ENCODE measurements at regions not wholly inside any gene's neighbourhood (a gene's known extent, or its start where the extent isn't known, plus 50 kb on each side); places are given as distances from the start of the nearest gene placed in this dataset.

DNA sequence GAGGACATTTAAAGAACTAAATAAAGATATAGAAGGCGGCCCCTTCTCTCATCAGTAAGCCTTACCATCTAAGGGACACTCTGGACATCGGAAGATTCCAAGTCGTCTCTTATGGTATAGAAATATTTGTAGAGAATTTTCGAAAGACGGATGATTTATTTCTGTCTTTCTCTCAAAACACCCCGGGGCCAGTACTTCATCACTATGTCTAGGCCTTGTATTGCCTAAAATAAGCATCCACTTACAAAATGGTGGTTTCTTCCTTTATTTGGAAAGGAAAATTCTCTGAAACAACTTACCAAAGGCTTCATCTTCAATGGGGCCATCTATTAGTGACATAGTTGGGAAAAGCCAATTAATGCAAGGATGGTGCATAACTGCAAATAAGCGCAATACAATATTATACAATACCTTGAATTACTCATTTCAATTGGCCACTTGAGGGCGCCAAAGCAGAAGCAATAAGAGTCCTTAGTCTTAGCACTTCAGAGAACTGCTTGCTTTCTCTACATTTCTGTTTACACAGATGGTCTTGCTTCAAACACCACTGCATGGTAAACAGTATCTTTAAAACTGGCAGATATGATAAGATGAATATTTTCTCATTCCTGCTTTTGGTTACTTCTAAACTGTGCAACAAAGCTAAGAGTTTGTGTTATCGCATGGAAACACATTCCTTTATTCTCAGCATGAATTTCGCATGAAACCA is 113.2 kb downstream of the VIP start:
- in situ Hi-C loops (cut with MboI; ENCODE audit: low sequenced_read_pairs): loop anchor here (10.0 kb wide), 1 partner anchor 91 kb away; no protein-coding TSS in a partner anchor
- H3K4me3 ChIP-seq: no peak overlapping the region
- H3K4me1 ChIP-seq: no peaks in the 10 kb centered on the region
- 0 out of 2 replicates have a peak, but pooled peaks cover 2% of the 10 kb centered on the region for H3K27me3 ChIP-seq (ENCODE audit: low read depth)
- DNase-seq (ENCODE audit: low spot score in 2 of 2): peak; percentile 52 to 81
- H3K9me3 ChIP-seq: no peaks in the 10 kb centered on the region
- no peaks in the 10 kb centered on the region for H3K36me3 ChIP-seq (replicated peaks)

DNA sequence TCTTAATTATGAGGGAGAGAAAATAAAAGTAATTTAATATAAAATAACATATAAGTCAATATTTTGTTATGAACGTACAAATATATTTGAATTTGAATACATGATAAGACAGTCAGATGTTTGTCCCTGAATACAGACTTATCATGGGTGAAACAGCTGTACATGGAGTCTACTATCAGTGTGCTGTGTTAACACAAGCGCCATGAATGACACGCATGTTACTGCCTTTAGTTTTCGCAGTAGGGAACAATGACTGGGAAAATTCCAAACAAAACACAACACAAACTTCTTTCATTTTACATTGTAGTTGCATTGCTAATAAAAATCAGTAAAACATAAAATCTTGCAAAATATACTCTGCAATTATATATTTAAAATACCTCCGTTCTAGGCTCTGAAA is 108.6 kb downstream of the FBXO5 start:
- no peak for DNase-seq (ENCODE audit: low spot score in 2 of 2)
- no peaks in the 10 kb centered on the region for H3K9me3 ChIP-seq
- H3K4me3 ChIP-seq: no peak overlapping the region
- no peaks in the 10 kb centered on the region for H3K27me3 ChIP-seq (ENCODE audit: low read depth)
- no peaks in the 10 kb centered on the region for H3K36me3 ChIP-seq (replicated peaks)
- in situ Hi-C loops (cut with MboI; ENCODE audit: low sequenced_read_pairs): no loop called here
- no peaks in the 10 kb centered on the region for H3K4me1 ChIP-seq

DNA sequence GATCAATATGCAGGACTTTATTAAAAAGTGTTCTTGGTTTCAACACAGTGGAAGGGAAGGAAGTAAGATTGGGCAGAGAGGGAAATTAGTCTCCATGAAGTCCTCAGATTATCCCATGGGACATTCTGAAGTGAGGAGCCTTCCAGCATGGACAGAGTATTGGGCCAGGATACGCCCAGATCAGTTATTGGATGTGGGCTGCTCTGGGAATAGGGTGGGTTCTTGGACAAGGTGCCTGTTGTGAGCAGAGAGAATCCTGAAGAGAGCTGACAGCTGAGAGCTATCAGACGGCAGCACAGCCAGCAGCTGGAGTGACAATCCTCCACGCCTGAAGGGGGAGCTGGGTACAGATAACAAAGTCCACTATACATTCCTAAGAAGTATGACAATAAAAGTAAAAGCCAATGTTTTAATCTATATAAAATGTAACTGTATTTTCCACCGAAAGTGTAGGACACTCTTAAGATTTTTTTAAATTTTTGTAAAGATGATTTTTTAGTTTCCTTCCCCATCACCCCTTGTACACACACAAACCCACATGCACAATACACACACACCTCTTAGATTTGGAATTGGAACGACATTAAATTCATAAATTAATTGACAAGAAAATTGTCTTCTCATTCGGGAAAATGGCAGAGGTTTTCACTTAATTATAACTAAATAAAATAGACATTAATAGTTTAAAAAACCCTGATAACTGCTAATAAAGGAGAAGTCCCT is 107.8 kb downstream of the FBXO5 start:
- Histone ChIP-seq H3K36me3 (replicated peaks) (no peaks in the 10 kb centered on the region), H3K4me3 (no peak overlapping the region), H3K4me1 (no peaks in the 10 kb centered on the region), H3K27me3 (ENCODE audit: low read depth) (no peaks in the 10 kb centered on the region), H3K9me3 (no peaks in the 10 kb centered on the region)
- DNase-seq (ENCODE audit: low spot score in 2 of 2): no peak
- in situ Hi-C loops (cut with MboI; ENCODE audit: low sequenced_read_pairs): no loop called here

DNA sequence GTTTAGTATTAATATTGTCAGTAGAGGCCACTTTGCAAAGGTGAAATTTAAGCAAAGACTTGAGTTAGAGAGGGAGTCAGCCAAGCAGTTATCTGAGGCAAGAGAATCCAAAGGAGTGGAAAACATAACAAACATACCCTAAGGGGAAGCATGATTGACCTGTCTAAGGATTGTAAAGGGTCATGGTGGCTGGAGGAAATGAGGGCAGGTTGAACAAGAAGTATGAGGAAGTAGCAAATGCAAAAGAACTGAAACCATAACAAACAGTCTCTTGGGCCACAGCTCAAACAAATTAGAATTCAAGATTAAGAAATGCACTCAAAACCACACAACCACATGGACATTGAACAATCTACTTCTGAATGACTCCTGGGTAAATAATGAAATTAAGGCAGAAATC is 103.2 kb downstream of the FBXO5 start:
- no peaks in the 10 kb centered on the region for H3K9me3 ChIP-seq
- in situ Hi-C loops (cut with MboI; ENCODE audit: low sequenced_read_pairs): no loop called here
- H3K4me1 ChIP-seq: no peaks in the 10 kb centered on the region
- H3K36me3 ChIP-seq (replicated peaks): no peaks in the 10 kb centered on the region
- no peak overlapping the region for H3K4me3 ChIP-seq
- no peaks in the 10 kb centered on the region for H3K27me3 ChIP-seq (ENCODE audit: low read depth)
- no peak for DNase-seq (ENCODE audit: low spot score in 2 of 2)

- no peaks in the 10 kb centered on the region for H3K4me1 ChIP-seq
- H3K9me3 ChIP-seq: no peaks in the 10 kb centered on the region
- no peak for DNase-seq (ENCODE audit: low spot score in 2 of 2)
- in situ Hi-C loops (cut with MboI; ENCODE audit: low sequenced_read_pairs): no loop called here
- H3K4me3 ChIP-seq: no peak overlapping the region
- no peaks in the 10 kb centered on the region for H3K36me3 ChIP-seq (replicated peaks)
- no peaks in the 10 kb centered on the region for H3K27me3 ChIP-seq (ENCODE audit: low read depth)
These were observed 89.7 kb downstream of the FBXO5 start for GRCh38 chr6:152893187-152893586.

DNA sequence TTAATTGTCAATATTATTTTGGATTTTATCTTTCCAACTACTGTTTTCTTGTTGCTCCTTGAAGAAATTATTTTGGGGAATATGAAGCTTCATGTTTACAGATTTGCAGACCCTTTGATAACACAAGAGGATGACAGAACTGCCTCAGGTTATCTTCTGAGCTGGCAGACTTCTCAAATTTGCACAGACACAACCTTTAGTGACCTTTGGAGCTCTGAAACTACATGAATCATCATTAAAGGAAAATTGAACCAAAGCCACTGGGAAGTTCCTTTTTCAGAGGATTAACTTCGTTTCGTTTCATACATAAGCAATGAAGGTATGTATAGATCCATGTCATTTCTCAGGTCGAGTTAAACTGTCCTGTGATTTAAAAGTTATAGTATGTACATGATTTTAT is 85.9 kb downstream of the FBXO5 start:
- Histone ChIP-seq H3K27me3 (ENCODE audit: low read depth) (no peaks in the 10 kb centered on the region), H3K4me1 (no peaks in the 10 kb centered on the region; the same call in 1 of the 2 replicates), H3K9me3 (no peaks in the 10 kb centered on the region), H3K36me3 (replicated peaks) (no peaks in the 10 kb centered on the region), H3K4me3 (no peak overlapping the region)
- in situ Hi-C loops (cut with MboI; ENCODE audit: low sequenced_read_pairs): no loop called here
- DNase-seq (ENCODE audit: low spot score in 2 of 2): no peak

- Histone ChIP-seq H3K4me1 (peaks cover 7% of the 10 kb centered on the region; the same call in 1 of the 2 replicates), H3K4me3 (no peak overlapping the region), H3K36me3 (replicated peaks) (no peaks in the 10 kb centered on the region), H3K9me3 (no peaks in the 10 kb centered on the region), H3K27me3 (ENCODE audit: low read depth) (peaks cover 1% of the 10 kb centered on the region; the same call in 1 of the 2 replicates)
- in situ Hi-C loops (cut with MboI; ENCODE audit: low sequenced_read_pairs): no loop called here
- peak; percentile 50 to 87 for DNase-seq (ENCODE audit: low spot score in 2 of 2)
These were observed 84.9 kb downstream of the FBXO5 start for GRCh38 chr6:152897807-152898399.

DNA sequence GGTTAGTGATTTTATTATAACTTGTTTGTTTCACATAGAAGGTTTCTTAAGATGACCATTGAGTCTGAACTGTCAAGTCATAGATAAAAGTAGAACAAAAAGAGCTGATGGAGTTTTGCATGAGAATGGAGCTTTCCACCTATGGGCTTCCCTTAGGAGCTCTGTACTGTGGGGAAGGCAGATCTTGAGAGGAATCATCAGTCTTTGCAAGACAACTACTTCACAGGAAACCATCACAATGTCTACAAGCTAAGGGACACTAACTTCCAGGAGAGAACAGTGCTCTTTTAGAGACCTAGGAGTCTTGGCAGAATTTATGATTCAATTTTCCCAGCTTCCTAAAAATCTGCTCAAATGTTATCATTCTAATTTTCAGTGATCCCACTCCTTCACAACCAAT is 78.2 kb downstream of the FBXO5 start:
- peaks cover 6% of the 10 kb centered on the region for H3K27me3 ChIP-seq (ENCODE audit: low read depth)
- no peak for DNase-seq (ENCODE audit: low spot score in 2 of 2)
- H3K36me3 ChIP-seq (replicated peaks): no peaks in the 10 kb centered on the region
- no peak overlapping the region for H3K4me3 ChIP-seq
- in situ Hi-C loops (cut with MboI; ENCODE audit: low sequenced_read_pairs): no loop called here
- peaks cover 13% of the 10 kb centered on the region; the same call in 1 of the 2 replicates for H3K4me1 ChIP-seq
- no peaks in the 10 kb centered on the region for H3K9me3 ChIP-seq

DNA sequence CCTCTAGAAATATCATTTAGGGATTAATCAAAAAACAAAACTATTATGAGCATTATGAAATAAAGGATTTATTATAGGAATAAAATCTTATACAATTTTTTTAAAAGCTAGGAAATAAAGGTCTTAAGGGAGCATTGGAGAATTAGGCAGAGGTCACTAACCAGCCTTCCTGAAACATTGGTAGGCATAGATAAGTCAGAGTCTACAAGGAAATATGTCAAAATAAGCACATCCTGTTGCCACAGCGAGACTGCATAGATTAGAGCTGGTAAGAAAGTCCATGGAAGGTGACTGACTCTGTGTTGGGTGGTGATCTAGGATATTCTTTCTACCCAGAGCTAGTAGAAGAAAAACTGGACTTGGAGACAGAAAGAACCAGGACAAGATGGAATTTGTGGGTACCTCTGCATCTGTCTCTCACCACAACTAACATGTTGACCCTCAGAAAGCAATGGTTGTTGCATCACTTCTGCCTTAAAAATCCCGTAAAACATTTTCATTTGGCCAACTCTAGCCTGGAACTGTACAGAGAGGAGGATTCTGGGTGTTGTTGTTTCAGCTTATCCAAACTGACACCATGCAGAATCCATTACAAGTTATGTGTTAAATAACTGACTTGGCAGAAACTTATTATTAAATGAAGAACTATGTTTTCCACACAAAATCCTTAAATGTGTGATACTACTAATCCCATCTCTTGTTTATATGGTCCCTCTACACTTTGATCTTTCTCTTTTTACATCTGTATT is 77.1 kb downstream of the FBXO5 start:
- no peaks in the 10 kb centered on the region for H3K36me3 ChIP-seq (replicated peaks)
- in situ Hi-C loops (cut with MboI; ENCODE audit: low sequenced_read_pairs): no loop called here
- peaks cover 6% of the 10 kb centered on the region for H3K27me3 ChIP-seq (ENCODE audit: low read depth)
- H3K4me3 ChIP-seq: no peak overlapping the region
- peaks cover 13% of the 10 kb centered on the region; the same call in 1 of the 2 replicates for H3K4me1 ChIP-seq
- DNase-seq (ENCODE audit: low spot score in 2 of 2): no peak
- no peaks in the 10 kb centered on the region for H3K9me3 ChIP-seq

DNA sequence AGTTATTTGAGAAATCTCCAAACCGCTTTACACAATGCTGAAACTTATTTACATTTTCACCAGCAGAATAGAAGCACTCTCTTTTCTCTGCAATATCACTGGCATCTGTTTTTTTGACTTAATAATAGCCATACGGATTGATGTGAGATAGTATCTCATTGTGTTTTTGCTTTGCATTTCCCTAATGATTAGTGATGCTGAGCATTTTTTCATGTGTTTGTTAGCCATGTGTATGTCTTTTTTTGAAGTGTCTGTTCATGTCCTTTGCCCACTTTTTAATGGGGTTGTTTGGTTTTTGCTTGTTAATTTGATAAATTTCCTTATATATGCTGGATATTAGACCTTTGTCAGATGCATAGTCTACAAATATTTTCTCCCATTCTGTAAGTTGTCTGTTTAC is 73.6 kb downstream of the FBXO5 start:
- in situ Hi-C loops (cut with MboI; ENCODE audit: low sequenced_read_pairs): no loop called here
- DNase-seq (ENCODE audit: low spot score in 2 of 2): no peak
- no peaks in the 10 kb centered on the region for H3K36me3 ChIP-seq (replicated peaks)
- no peak overlapping the region for H3K4me3 ChIP-seq
- no peaks in the 10 kb centered on the region for H3K9me3 ChIP-seq
- no peaks in the 10 kb centered on the region for H3K27me3 ChIP-seq (ENCODE audit: low read depth)
- no peaks in the 10 kb centered on the region for H3K4me1 ChIP-seq

DNA sequence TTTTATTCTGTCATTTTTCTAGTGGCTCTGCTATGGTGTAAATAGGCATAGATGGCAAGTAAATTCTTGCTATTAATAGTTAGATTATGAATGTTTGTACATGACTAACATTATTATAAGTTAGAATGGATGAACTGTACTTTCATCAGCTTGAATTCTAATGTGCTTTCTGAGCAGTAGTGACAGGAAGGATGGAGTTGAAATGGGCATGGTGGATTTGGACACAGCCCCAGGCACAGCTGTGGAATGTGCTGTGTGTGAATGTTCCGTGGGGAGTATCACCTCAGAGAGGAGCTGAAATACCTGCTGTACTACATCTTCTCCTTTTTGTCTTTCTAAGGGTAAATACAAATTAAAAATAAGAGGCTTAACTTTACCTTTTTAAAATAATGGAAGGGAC is 66.8 kb downstream of the FBXO5 start:
- peaks cover 7% of the 10 kb centered on the region for H3K4me1 ChIP-seq
- DNase-seq (ENCODE audit: low spot score in 2 of 2): no peak
- H3K9me3 ChIP-seq: no peaks in the 10 kb centered on the region
- in situ Hi-C loops (cut with MboI; ENCODE audit: low sequenced_read_pairs): no loop called here
- no peak overlapping the region for H3K4me3 ChIP-seq
- H3K27me3 ChIP-seq (ENCODE audit: low read depth): no peaks in the 10 kb centered on the region
- no peaks in the 10 kb centered on the region for H3K36me3 ChIP-seq (replicated peaks)

- Histone ChIP-seq H3K27me3 (ENCODE audit: low read depth) (no peaks in the 10 kb centered on the region), H3K4me1 (peaks cover 7% of the 10 kb centered on the region), H3K4me3 (no peak overlapping the region), H3K36me3 (replicated peaks) (no peaks in the 10 kb centered on the region), H3K9me3 (no peaks in the 10 kb centered on the region)
- in situ Hi-C loops (cut with MboI; ENCODE audit: low sequenced_read_pairs): no loop called here
- no peak for DNase-seq (ENCODE audit: low spot score in 2 of 2)
These were observed 63.9 kb downstream of the FBXO5 start for GRCh38 chr6:152918991-152919390.

GRCh38 chr6:152920016-152920415 is 62.8 kb downstream of the FBXO5 start:
- H3K9me3 ChIP-seq: no peaks in the 10 kb centered on the region
- no peaks in the 10 kb centered on the region for H3K36me3 ChIP-seq (replicated peaks)
- no peaks in the 10 kb centered on the region for H3K27me3 ChIP-seq (ENCODE audit: low read depth)
- in situ Hi-C loops (cut with MboI; ENCODE audit: low sequenced_read_pairs): no loop called here
- DNase-seq (ENCODE audit: low spot score in 2 of 2): peak; percentile 28 to 52
- no peak overlapping the region for H3K4me3 ChIP-seq
- H3K4me1 ChIP-seq: peaks cover 7% of the 10 kb centered on the region

Measured in HAP-1 (cell line).